DMS114 treated with DMSO at 0.1 percent for 48 hours (cell line): ENCODE measurements at regions not wholly inside any gene's neighbourhood (a gene's known extent, or its start where the extent isn't known, plus 50 kb on each side); places are given as distances from the start of the nearest gene placed in this dataset.
"Not testable (repeated sequence)": the region's sequence is repeated elsewhere in the genome, so short reads cannot be mapped to it uniquely, and the experiment has no call there.

ENCODE experiments used
- DNase-seq: peaks from one replicate; lab custom pipeline; 2025; ENCODE audit not compliant: unreplicated experiment; lab: John Stamatoyannopoulos, UW

DNA sequence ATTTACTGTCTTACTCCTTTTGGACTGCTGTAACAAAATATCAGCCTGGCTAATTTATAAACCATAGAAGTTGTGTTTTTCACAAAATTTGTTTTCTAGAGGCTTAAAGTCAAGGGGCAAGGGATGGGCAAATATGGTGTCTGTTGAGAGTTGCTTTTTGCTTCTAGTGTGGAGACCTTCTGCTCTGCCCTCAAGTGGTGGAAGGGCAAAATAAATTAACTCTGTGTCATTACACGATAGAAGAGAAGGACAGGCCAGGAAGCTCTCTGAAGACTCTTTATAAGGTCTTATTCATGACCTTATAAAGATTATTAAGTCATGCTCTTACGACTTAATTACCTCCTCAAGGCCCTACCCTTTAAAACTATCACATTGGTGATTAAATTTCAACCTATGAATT is 181.2 kb upstream of the LRATD1 start:
- no peak for DNase-seq

DNA sequence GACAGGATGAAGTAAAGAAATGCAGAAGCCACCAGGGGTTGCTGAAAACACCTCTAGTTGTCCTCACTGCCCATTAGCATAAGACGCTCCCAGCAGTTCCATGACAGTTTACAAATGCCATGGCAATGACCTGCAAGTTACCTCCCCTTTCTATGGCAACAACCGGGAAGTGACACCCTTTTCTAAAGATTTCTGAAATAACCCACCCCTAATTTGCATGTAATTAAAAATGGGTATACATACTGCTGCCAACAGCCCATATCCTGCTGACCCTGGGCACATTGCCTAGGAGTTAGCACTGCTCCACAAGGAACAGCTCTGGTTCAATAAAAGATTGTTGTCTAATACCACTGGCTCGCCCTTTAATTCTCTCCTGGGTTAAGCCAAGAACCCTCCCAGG is 178.3 kb upstream of the LRATD1 start:
- DNase-seq: no peak

DNA sequence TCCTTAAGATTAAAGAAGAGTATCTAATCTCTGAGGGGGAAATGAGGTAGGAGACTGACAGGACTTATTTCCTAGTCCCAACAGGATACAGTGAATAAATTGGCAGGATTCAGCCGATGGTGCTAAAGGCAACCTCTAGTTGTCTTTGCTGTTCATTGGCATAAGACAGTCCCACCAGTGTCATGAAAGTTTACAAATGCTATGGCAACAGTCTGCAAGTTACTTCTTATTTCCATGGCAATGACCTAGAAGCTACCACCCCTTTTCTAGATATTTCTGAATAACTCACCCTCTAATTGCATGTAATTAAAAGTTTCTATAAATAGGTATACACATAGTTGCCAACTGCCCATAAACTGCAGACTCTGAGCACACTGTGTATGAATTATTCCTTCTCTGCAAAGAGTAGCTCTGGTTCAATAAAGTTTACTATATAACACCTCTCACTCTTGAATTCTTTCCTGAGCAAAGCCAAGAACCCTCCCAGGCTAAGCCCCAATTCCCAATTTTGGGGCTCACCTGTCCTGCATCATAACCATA is 172.7 kb upstream of the LRATD1 start:
- DNase-seq: no peak

DNA sequence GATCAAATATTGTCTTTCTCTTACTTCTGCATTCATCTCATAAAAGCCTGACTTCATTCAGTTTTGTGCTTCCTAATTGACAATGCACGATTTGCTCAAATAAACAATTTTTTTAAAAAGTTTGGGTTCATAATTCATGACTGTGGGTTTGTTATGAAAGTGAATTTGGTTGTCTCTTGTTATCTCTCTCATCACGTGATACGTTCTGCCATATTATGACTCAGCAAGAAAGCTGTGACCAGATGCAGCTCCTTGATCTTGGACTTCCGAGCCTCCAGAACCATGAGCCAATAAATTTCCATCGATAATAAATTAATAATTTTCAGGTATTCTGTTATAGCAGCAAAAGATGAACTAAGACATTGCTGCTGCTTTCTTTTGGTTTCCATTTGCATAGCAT is 156.5 kb upstream of the LRATD1 start:
- DNase-seq: no peak

GRCh38 chr2:14479486-14479885 is 153.0 kb upstream of the LRATD1 start:
- no peak for DNase-seq

DNA sequence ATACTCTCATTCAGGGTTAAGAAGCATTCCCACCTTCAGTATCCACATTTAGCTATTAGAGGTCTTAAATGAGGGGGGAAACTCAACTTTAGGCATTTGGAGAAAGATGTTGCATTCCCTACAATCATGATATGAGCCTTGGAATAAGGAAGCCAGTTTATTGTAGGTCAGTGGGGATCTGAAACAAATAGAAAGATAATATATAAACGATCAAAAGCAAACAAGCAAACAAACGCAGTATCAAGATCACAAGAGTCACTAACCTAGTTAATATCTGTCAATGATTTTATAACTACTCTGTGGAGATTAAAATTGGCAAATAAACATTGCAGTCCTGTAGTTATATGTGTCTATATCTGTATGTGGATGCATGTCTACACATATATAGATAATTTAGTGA is 152.4 kb upstream of the LRATD1 start:
- no peak for DNase-seq

DNA sequence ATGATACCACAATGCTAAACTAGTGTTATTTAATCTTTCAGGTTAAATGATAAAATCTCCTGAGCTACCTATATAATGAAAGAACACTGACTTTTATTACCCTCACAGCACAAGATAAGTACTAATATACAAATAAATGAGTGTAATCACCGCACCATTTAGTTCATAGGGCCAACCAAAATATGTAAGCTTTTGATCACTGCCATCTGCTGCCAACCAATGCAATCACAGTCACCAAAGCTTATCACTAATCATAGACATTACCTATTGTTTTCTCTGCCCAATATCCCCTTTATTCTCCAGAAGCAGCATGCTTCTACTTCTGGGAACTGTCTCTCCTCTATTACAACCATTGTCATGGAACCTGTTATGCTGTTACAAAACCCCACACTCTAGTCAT is 151.6 kb upstream of the LRATD1 start:
- no peak for DNase-seq

- no peak for DNase-seq
These were observed 139.5 kb upstream of the LRATD1 start for GRCh38 chr2:14492920-14493503.

DNA sequence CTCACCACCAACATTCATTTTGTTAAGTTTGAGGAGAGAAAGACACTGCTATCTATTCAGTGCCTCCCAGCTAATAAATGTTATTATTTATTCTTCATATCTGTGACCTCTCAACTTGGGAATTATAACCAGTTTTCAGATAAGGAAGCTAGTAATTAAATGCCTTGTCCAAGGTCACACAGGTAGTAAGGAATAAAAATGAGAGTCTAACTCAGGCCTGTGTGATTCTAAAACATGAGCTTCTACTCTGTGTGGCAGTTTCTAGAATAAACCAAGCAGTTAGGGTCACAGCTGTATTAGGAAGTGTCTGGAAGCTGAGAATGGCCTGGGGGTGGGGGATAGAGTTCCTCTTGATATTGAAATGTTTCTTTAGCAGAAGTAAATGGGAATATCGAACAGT is 137.8 kb upstream of the LRATD1 start:
- no peak for DNase-seq

- DNase-seq: no peak
These were observed 131.5 kb upstream of the LRATD1 start for GRCh38 chr2:14501061-14501460.

DNA sequence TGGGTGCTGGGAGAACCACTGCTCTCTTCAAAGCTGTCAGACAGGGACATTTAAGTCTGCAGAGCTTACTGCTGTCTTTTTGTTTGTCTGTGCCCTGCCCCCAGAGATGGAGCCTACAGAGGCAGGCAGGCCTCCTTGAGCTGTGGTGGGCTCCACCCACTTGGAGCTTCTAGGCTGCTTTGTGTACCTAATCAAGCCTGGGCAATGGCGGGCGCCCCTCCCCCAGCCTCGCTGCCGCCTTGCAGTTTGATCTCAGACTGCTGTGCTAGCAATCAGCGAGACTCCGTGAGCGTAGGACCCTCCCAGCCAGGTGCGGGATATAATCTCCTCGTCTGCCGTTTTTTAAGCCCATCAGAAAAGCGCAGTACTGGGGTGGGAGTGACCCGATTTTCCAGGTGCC is 125.6 kb upstream of the LRATD1 start:
- not testable (repeated sequence) for DNase-seq

GRCh38 chr2:14511541-14511940 is 121.0 kb upstream of the LRATD1 start:
- DNase-seq: no peak

GRCh38 chr2:14513903-14514302 is 118.6 kb upstream of the LRATD1 start:
- DNase-seq: no peak

GRCh38 chr2:14516844-14517243 is 115.7 kb upstream of the LRATD1 start:
- no peak for DNase-seq

DNA sequence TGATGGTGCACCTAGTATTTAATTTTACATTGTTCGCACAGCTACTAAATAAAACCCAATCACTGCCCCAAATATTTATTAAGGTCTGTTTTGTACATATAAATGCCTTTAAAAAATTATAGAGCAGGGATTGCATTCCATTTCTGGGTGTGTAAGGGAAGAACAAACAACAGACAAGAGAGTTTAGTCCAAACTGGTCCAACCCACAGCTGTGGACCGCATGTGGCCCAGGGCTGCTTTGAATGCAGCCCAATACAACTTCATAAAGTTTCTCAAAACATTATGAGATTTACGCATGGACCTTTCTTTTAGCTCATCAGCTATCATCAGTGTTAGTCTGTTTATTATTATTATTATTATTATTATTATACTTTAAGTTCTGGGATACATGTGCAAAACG is 114.8 kb upstream of the LRATD1 start:
- DNase-seq: no peak

DNA sequence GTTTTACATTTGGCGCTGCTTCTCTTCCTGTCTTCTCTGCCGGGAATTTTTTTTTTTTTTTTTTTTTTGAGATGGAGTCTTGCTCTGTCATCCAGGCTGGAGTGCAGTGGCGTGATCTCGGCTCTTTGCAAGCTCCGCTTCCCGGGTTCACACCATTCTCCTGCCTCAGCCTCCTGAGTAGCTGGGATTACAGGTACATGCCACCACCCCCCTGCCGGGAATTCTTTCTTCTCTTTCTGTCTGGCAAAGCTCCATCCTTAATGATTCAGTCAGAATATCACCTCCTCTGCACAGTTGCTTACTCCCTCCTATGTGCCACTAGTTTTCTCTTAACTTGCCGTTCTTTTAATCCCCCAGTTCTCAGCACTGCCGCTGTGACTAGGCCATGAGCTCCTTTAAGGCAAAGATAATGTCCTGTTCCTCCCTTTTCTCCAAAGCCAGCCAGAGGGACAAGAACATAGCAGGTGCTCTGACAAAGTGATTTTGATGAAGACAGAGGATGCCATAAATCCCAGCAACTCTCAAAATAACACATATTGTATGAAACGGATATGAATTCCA is 112.1 kb upstream of the LRATD1 start:
- DNase-seq: no peak

- no peak for DNase-seq
These were observed 108.3 kb upstream of the LRATD1 start for GRCh38 chr2:14524041-14524802.

GRCh38 chr2:14524803-14525080 is 107.8 kb upstream of the LRATD1 start:
- no peak for DNase-seq

- DNase-seq: no peak
These were observed 102.0 kb upstream of the LRATD1 start for GRCh38 chr2:14530506-14530905.

GRCh38 chr2:14533131-14533757 is 99.3 kb upstream of the LRATD1 start:
- DNase-seq: no peak

- DNase-seq: no peak
These were observed 97.4 kb upstream of the LRATD1 start for GRCh38 chr2:14535156-14535555.

DNA sequence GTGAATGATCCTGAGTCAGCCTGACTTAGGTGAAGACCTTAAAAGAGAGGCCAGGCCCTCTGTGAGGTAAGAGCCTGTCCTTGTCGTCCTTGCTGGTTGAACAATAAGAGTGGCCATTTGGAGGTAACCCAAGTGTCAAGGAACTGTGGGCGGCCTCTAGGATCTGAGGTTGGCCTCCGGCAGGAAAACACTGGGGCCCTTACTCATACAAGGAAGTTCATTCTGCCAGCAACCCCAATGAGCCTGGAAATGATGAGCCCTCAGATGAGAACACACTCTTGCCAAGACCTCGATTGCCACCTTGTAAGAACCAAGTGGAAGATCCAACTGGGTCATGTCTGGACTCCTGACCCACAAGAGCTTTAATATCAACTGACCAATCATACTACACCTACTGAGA is 95.5 kb upstream of the LRATD1 start:
- no peak for DNase-seq
